Breast epithelium (tissue), 4 donors: ENCODE measurements at regions not wholly inside any gene's neighbourhood (a gene's known extent, or its start where the extent isn't known, plus 50 kb on each side); places are given as distances from the start of the nearest gene placed in this dataset.

Experiments used
- DNase-seq, 2 donors: peaks; one replicate each; pipeline ENCODE4 v3.0.0-alpha.2; 2019; ENCODE audit warnings: low spot score in 2 of 2
- H3K27ac ChIP-seq, 2 donors: fragments of 200-600 bp; sonication (generic) in 1 of 2; one replicate each; pipeline ENCODE4 v1.5.1; 2016 to 2019; ENCODE audit warnings: mild to moderate bottlenecking in 1 of 2
- H3K27me3 ChIP-seq, 2 donors: fragments of 200-600 bp; sonication (generic) in 1 of 2; one replicate each; pipeline versions ENCODE4 v1.5.1 to v1.6.0; 2017 to 2019; ENCODE audit warnings: control low read depth in 1 of 2, mild to moderate bottlenecking in 1 of 2
- H3K36me3 ChIP-seq: fragments of 200-600 bp; one replicate; pipeline ENCODE4 v1.5.1; 2019
- H3K4me1 ChIP-seq, 2 donors: fragments of 200-600 bp; sonication (generic); one replicate each; pipeline ENCODE4 v1.5.1; 2016 to 2019; ENCODE audit warnings: control low read depth in 1 of 2
- H3K4me3 ChIP-seq, 3 donors: fragments of 200-600 bp; sonication (generic); 1 replicate in 2 of 3; 2 replicates in 1 of 3; pipeline ENCODE4 v1.5.1; 2016 to 2019; ENCODE audit warnings: mild to moderate bottlenecking in 3 of 3, moderate library complexity in 2 of 3
- H3K9me3 ChIP-seq, 2 donors: fragments of 200-600 bp; sonication (generic) in 1 of 2; one replicate each; pipeline ENCODE4 v1.5.1; 2016 to 2019; ENCODE audit warnings: control low read depth in 1 of 2
- CTCF ChIP-seq, 3 donors: fragments of 450-650 bp; IDR thresholded peaks; one replicate each; pipeline ENCODE4 v1.5.1; 2016 to 2017; ENCODE audit warnings: antibody characterized with exemption in 3 of 3, mild to moderate bottlenecking in 3 of 3, moderate library complexity in 3 of 3
- POLR2A ChIP-seq: fragments of 450-650 bp; IDR thresholded peaks from one replicate; pipeline ENCODE4 v1.6.1; 2016; ENCODE audit warnings: antibody characterized with exemption, mild to moderate bottlenecking, moderate library complexity
- POLR2AphosphoS5 ChIP-seq, 3 donors: sonication (generic); formaldehyde crosslinking; IDR thresholded peaks; one replicate each; pipeline ENCODE4 v1.6.1; 2017; ENCODE audit warnings: antibody characterized with exemption in 3 of 3
- intact Hi-C: fragments of 100-400 bp; cut with DNase I; formaldehyde crosslinking; loops from one replicate; pipeline ENCODE4 v1.15.1; 2023; ENCODE audit warnings: low total_unique reads

GRCh38 chr18:44545359-44545985 lies 135.2 kb upstream of the SETBP1 start:
- no peak for DNase-seq
- peaks cover 0 to 5% of the 10 kb centered on the region in 2 donors for H3K4me1 ChIP-seq
- TF ChIP-seq CTCF (IDR thresholded peaks at IDR 0.05) (no peak), POLR2AphosphoS5 (IDR thresholded peaks at IDR 0.05) (no peak), POLR2A (no peak)
- H3K9me3 ChIP-seq, result no peaks in the 10 kb centered on the region
- no peak overlapping the region for H3K27ac ChIP-seq
- no peaks in the 10 kb centered on the region for H3K27me3 ChIP-seq
- intact Hi-C loops, result no loop called here
- H3K36me3 ChIP-seq, result no peaks in the 10 kb centered on the region
- no peak overlapping the region for H3K4me3 ChIP-seq

- intact Hi-C loops, result no loop called here
- Histone ChIP-seq H3K9me3 (no peaks in the 10 kb centered on the region), H3K36me3 (no peaks in the 10 kb centered on the region), H3K27ac (no peak overlapping the region), H3K4me1 (no peaks in the 10 kb centered on the region), H3K27me3 (no peaks in the 10 kb centered on the region), H3K4me3 (no peak overlapping the region)
- TF ChIP-seq POLR2AphosphoS5 (IDR thresholded peaks at IDR 0.05) (no peak), CTCF (IDR thresholded peaks at IDR 0.05) (no peak), POLR2A (no peak)
- DNase-seq, result no peak
Measured at GRCh38 chr18:44546954-44547353, 133.7 kb upstream of the SETBP1 start.

DNA sequence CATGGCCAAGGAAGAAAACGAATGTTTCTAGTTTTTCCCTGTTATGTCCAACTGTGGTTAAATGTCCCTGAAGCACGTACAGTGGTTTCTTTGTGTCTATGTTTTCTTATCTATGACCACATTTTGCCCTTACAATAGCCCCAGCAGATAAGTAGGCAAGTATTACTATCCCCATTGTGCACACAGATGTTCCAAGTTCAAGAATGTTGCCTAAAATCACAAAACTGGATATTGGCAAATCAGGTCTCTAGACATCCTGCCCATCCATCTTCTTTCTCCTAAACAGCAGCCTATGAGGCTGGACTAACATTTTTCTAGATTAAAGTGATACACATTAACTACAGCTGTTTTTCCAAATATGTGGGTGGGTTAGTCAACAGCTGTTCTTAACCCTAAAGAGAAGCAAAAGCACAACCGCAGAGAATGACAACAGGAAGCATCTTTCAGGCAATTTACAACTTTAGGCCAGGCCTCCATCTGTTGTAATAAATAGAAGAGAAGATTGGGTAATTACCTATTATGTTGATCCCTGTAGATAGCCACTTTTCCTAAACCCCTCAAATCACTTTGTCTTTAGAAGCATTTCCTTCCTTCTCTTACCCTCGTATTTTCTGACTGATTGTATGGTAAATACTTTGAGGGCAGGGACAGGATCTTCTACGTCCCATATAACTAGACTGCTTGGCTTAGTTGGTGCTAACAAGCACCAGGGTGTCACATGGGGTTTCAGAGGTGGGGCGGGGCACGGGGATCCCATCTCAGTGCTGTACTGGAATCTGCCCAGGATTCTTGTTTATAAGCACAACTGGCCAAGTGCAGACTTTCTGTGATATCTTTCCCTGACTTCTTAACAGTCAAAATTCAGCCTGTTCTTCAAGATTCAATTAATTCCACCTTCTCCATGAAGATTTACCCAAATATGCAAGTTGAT lies 132.1 kb upstream of the SETBP1 start:
- H3K27ac ChIP-seq, result peak overlapping the region in 1 of 2 donors; percentile 20
- H3K4me3 ChIP-seq, result no peak overlapping the region
- no peaks in the 10 kb centered on the region for H3K27me3 ChIP-seq
- H3K4me1 ChIP-seq, result no peaks in the 10 kb centered on the region
- no peaks in the 10 kb centered on the region for H3K36me3 ChIP-seq
- DNase-seq, result no peak
- no peaks in the 10 kb centered on the region for H3K9me3 ChIP-seq
- TF ChIP-seq POLR2A (no peak), CTCF (IDR thresholded peaks at IDR 0.05) (no peak), POLR2AphosphoS5 (IDR thresholded peaks at IDR 0.05) (no peak)
- intact Hi-C loops, result no loop called here

- no peaks in the 10 kb centered on the region for H3K9me3 ChIP-seq
- no peak for TF ChIP-seq CTCF (IDR thresholded peaks at IDR 0.05)
- TF ChIP-seq POLR2A, result no peak
- no peak for TF ChIP-seq POLR2AphosphoS5 (IDR thresholded peaks at IDR 0.05)
Measured at GRCh38 chr18:44552706-44553105, 128.0 kb upstream of the SETBP1 start.

DNA sequence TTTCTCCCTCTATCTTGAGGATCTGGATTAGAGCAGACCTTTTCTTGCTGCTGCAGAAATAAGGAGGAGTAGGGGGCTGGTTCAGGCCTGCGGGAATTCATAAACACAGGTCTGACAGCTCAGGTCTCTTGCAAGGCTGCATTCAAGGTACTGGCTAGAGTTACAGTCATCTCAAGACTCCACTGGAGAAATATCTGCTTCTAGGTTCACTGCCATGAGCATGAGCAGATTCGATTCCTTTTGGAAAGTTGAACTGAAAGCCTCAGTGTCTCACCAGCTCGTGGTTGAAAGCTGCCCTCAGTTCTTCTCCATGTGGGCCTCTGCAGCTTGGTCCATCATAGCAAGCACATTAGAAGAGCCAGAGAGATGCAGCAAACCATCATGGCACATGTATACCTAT lies 124.4 kb upstream of the SETBP1 start:
- intact Hi-C loops, result no loop called here
- Histone ChIP-seq H3K36me3 (no peaks in the 10 kb centered on the region), H3K27ac (no peak overlapping the region), H3K27me3 (no peaks in the 10 kb centered on the region), H3K9me3 (no peaks in the 10 kb centered on the region), H3K4me3 (no peak overlapping the region), H3K4me1 (no peaks in the 10 kb centered on the region)
- TF ChIP-seq POLR2A (no peak), CTCF (IDR thresholded peaks at IDR 0.05) (no peak), POLR2AphosphoS5 (IDR thresholded peaks at IDR 0.05) (no peak)
- no peak for DNase-seq

More at GRCh38 chr18:44552706-44553105, 128.0 kb upstream of the SETBP1 start:
- Histone ChIP-seq H3K27ac (no peak overlapping the region), H3K36me3 (no peaks in the 10 kb centered on the region), H3K4me3 (no peak overlapping the region), H3K27me3 (no peaks in the 10 kb centered on the region), H3K4me1 (no peaks in the 10 kb centered on the region)
- intact Hi-C loops, result no loop called here
- no peak for DNase-seq
